HG03103 (cell line): ENCODE measurements at regions not wholly inside any gene's neighbourhood (a gene's known extent, or its start where the extent isn't known, plus 50 kb on each side); places are given as distances from the start of the nearest gene placed in this dataset.
"Not testable (repeated sequence)": the region's sequence is repeated elsewhere in the genome, so short reads cannot be mapped to it uniquely, and the experiment has no call there.

Experiments
- ATAC-seq: cut with Tn5 transposase; IDR thresholded peaks from one replicate; pipeline ENCODE4 v1.9.1; 2021; ENCODE audit warnings: low read depth; ENCODE audit not compliant: unreplicated experiment

DNA sequence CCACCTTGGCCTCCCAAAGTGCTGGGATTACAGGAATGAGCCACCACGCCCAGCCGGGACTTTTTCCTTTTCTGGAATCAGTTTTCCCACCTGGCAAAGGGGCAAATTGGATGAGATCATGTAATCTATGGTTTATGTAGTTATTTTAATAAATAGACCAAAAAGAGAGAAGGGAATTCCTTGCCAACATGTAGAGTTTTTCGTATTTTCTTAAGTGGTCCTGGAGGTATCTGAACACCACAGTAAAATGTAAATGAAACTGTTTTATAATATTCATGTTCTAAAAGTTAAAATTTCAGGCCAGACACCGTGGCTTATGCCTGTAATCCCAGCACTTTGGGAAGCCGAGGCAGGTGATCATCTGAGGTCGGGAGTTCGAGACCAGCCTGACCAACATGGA, 185.1 kb upstream of the ZNF217 start:
- ATAC-seq = no peak

- no peak for ATAC-seq
Observed at GRCh38 chr20:53778041-53778516, 184.4 kb upstream of the ZNF217 start.

- ATAC-seq = not testable (repeated sequence)
Observed at GRCh38 chr20:53777402-53777801, 183.8 kb upstream of the ZNF217 start.

- no peak for ATAC-seq
Observed at GRCh38 chr20:53776858-53777257, 183.2 kb upstream of the ZNF217 start.

- no peak for ATAC-seq
Observed at GRCh38 chr20:53774461-53775203, 181.0 kb upstream of the ZNF217 start.

DNA sequence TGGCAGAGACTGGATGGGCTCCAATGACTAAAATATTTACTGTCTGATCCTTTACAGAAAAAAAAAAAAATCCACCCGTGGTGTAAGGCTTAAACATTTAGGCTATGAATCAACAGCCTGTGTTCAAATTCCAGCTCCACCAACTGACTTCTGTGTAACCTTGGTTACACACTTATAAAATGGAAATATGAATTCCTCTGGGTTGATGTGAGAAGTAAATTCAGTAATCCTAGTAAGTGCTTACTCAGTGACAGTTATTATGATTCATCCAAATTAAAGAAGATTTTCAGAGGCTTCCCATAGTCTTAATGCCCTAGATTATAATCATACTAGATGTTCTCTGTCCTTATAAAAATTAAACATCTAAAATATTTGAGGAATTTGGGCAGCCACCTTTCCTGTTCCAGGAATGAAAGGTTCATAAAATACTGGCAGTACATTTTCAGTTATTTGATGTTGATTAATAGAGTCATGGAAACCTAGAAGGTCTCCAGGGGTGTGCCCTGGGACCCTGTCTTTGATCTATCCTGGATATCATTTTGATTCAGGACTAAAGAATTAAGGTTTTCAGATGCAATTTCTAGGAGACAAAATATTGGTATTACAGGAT, 180.3 kb upstream of the ZNF217 start:
- no peak for ATAC-seq

DNA sequence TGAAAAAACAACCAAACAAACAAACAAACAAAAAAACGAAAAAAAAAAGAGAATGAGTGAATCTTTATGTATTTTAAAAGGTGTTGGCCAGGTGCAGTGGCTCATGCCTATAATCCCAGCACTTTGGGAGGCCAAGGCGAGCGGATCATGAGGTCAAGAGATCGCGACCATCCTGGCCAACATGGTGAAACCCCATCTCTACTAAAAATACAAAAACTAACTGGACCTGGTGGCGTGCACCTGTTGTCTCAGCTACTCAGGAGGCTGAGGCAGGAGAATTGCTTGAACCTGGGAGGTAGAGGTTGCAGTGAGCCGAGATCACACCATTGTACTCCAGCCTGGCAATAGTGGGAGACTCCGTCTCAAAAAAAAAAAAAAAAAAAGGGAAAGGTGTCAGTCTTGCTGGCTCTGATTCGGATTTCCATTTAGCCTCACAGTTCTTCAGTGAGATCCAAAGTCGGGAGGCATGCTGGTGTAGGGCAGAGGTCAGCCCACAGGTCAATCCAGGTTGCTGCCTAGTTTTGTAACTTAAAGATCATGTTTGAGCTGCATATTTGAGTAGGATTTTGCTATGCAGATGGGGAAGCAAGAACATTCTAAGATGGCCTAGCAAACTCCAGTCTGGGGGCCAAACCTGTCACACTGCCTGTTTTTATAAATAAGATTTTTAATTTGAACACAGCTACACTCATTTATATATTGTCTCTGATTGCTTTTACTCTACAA, 179.6 kb upstream of the ZNF217 start:
- ATAC-seq = not testable (repeated sequence)

DNA sequence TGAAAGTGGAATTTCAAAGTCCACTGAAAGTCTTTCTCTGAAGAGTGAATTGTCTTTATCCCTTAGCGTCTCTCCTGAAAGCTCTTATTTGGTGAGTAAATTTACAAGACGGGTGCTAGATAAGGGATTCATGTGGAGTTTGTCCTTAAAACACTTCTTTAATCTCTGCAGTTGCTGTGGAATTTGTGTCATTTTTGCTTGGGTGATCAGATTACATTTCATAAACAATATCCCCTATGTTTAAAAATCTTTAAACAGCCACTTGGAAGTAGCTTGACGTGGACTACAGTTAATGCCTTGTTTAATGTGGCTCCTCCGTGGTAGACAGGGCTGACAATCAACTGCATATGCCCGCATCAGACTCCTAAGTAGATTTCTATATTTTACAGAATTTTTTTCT, 175.4 kb upstream of the ZNF217 start:
- no peak for ATAC-seq

DNA sequence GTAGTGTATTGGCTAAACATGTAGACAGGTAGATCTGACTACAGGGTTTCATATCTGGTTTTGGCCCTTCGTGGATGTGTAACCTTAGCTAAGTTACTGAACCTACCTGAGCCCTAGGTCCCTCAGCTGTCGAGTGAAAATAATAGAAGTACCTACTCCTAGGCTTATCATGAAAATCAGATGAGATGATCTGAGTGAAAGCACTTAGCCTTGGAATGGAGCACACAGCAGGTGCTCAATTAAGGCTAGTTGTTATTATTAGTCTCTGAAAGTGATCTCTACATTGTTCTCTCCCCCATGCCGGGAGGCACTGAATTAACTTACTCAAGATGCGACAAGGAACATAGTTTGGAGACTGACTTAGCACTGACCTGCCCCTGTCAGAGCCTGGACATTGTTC, 174.7 kb upstream of the ZNF217 start:
- no peak for ATAC-seq

DNA sequence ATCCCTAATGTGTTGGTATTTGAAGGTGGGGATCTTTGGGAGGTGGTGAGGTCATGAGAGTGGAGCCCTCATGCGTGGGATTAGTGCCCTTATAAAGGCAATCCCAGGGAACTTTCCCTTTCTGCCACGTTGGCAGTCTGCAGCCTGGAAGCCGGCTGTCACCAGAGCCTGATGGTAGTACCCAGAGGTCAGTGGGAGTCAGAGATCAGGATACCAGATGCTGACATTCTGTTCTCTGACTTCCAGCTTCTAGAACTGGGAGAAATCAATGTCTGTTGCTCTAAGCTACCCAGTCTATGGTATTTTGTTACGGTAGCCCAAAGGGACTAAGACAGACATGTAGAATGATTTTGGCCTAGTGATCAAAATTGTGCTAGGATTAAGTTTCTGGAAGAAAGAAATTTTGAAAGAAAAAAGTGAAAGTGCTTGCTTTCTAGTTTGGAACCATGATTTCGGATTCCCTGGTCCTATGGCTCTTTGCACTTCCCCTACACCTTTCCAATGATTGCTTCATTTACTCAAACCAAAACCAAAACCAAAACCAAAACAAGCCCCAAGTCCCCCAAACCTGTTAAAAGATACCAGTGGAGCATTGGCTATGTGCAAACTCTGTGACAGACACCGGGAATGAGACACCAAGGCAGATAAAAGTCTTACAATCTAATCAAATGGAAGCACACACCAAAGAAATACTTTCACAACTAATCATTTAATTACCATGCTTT, 173.7 kb upstream of the ZNF217 start:
- ATAC-seq = no peak

- ATAC-seq = no peak
Observed at GRCh38 chr20:53764415-53764800, 170.8 kb upstream of the ZNF217 start.

GRCh38 chr20:53763707-53764414, 170.2 kb upstream of the ZNF217 start:
- no peak for ATAC-seq

DNA sequence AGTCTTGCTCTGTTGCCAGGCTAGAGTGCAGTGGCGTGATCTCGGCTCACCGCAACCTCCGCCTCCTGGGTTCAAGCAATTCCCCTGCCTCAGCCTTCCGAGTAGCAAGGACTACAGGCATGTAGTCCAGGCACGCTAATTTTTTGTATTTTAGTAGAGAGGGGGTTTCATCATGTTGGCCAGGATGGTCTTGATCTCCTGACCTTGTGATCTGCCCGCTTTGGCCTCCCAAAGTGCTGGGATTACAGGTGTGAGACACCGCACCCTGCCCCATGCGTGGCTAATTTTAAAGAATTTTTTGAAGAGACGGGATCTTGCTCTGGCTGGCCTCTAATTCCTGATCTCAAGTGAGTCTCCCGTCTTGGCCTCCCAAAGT, 168.8 kb upstream of the ZNF217 start:
- not testable (repeated sequence) for ATAC-seq

GRCh38 chr20:53760025-53760441, 166.4 kb upstream of the ZNF217 start:
- ATAC-seq = no peak

- no peak for ATAC-seq
Observed at GRCh38 chr20:53757472-53757913, 163.9 kb upstream of the ZNF217 start.

DNA sequence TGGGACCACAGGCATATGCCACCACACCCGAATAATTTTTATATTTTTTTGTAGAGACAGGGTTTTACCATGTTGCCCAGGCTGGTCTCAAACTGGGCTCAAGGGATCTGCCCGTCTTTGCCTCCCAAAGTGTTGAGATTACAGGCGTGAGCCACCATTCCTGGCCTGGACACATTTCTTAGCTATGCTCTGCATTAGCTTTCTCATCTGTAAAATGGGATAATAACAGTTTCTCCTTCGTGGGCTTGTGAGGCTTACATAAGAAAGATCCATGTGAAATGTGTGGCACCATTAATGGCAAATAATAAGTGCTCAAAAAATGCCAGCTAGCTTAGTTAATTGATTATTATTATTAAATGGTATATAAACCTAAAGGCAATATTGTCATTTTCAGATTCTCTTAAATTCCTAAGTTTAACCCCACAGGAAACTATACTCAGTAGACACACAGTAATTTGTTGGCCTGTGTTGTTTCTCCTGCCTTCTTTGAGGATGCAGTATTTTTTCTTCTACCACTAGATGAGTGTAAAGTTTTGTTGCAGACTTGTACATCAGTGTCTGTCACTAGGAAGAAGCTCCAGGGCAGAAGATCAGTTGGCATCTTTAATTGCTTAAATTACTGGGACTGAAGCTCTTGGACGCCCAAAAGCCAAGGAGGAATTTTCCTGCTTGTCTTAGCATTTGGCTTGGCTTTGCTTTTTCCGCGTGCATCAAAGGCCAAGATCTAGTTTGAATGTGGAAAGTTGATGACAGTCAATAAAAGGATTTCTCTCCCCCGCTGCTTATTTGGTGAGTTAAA, 162.3 kb upstream of the ZNF217 start:
- no peak for ATAC-seq

GRCh38 chr20:53753880-53754459, 160.3 kb upstream of the ZNF217 start:
- ATAC-seq = no peak

DNA sequence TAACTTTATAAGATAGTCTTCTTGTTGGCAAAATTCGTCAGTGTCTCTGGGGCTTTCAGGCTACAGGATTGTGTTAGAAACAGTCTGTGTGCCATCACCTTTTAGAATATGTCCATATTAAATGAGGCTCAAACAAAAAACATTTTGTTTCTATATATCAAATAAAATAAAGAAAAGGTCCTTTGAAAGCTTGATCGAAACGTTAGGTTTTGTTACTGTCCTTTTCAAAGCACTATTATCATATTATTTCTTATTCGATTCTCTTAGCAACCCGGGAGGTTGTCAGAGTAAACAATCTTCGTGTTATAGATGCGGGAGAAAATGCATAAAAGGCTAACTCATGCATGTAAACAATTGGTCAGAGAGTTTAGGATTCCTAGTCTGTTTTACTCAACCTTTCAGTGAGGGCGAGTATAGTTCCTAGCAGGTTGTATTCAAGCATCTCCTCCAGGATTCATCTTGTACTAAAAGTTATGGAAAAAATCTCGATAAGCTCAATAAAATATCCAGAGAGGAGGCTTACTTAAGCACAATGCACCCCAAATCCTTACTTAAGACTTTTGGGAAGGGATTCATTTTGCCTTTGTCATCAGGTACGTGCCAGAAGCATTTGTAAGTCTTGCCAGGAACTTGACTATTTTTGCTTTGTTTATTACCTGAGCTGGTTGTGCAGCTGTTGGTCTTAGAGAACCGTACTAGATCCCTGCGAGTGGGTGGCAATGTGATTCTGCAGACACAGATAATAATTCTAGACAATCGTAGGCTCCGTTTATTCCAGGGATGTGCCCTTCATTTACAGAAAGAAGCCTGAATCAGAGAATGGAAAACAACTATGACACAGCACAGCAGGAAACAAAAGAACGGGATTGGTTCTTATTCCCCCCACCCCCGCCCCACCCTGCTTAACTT, 159.6 kb upstream of the ZNF217 start:
- no peak for ATAC-seq
